GM19328 (cell line): ENCODE measurements at regions not wholly inside any gene's neighbourhood (a gene's known extent, or its start where the extent isn't known, plus 50 kb on each side); places are given as distances from the start of the nearest gene placed in this dataset.
A peak's percentile ranks its signal among the peaks of the same experiment; 100 is the strongest.
"Not testable (repeated sequence)": the region's sequence is repeated elsewhere in the genome, so short reads cannot be mapped to it uniquely, and the experiment has no call there.

Experiments used
- ATAC-seq: cut with Tn5 transposase; IDR thresholded peaks from one replicate; pipeline ENCODE4 v1.9.1; 2021; ENCODE audit warnings: mild to moderate bottlenecking, moderate library complexity; ENCODE audit not compliant: unreplicated experiment

GRCh38 chr2:56934866-56935265, 751.1 kb downstream of the CCDC85A start:
- no peak for ATAC-seq

- no peak for ATAC-seq
Measured at GRCh38 chr2:56940054-56940453, 756.3 kb downstream of the CCDC85A start.

GRCh38 chr2:56952871-56953270, 769.1 kb downstream of the CCDC85A start:
- no peak for ATAC-seq

GRCh38 chr2:56960581-56960980, 776.8 kb downstream of the CCDC85A start:
- no peak for ATAC-seq

- no peak for ATAC-seq
Measured at GRCh38 chr2:56962673-56963072, 778.9 kb downstream of the CCDC85A start.

GRCh38 chr2:56969513-56969912, 785.7 kb downstream of the CCDC85A start:
- ATAC-seq, result no peak

GRCh38 chr2:56971383-56971974, 787.7 kb downstream of the CCDC85A start:
- no peak for ATAC-seq

GRCh38 chr2:56981554-56981953, 797.8 kb downstream of the CCDC85A start:
- ATAC-seq, result no peak

GRCh38 chr2:56985609-56986008, 801.8 kb downstream of the CCDC85A start:
- peak; percentile 74 for ATAC-seq

- ATAC-seq, result no peak
Measured at GRCh38 chr2:57022496-57022895, 838.7 kb downstream of the CCDC85A start.

- no peak for ATAC-seq
Measured at GRCh38 chr2:57044931-57045635, 861.3 kb downstream of the CCDC85A start.

- no peak for ATAC-seq
Measured at GRCh38 chr2:57049273-57049672, 865.5 kb downstream of the CCDC85A start.

GRCh38 chr2:57050007-57050406, 866.2 kb downstream of the CCDC85A start:
- no peak for ATAC-seq

- ATAC-seq, result not testable (repeated sequence)
Measured at GRCh38 chr2:57066301-57066700, 882.5 kb downstream of the CCDC85A start.

- no peak for ATAC-seq
Measured at GRCh38 chr2:57075226-57075625, 891.4 kb downstream of the CCDC85A start.

- ATAC-seq, result no peak
Measured at GRCh38 chr2:57080035-57080434, 896.2 kb downstream of the CCDC85A start.

GRCh38 chr2:57084697-57085281, 901.0 kb downstream of the CCDC85A start:
- no peak for ATAC-seq

GRCh38 chr2:57093020-57093419, 909.2 kb downstream of the CCDC85A start:
- ATAC-seq, result no peak

GRCh38 chr2:57097855-57098254, 914.1 kb downstream of the CCDC85A start:
- no peak for ATAC-seq

- no peak for ATAC-seq
Measured at GRCh38 chr2:57100436-57100835, 916.6 kb downstream of the CCDC85A start.

- no peak for ATAC-seq
Measured at GRCh38 chr2:57105694-57106093, 921.9 kb downstream of the CCDC85A start.

- no peak for ATAC-seq
Measured at GRCh38 chr2:57107353-57107752, 923.6 kb downstream of the CCDC85A start.
